Kidney (tissue), 13 donors: ENCODE measurements at regions not wholly inside any gene's neighbourhood (a gene's known extent, or its start where the extent isn't known, plus 50 kb on each side); places are given as distances from the start of the nearest gene placed in this dataset.

Source experiments
- DNase-seq, 5 donors: peaks; one replicate each; pipeline ENCODE4 v3.0.0-alpha.2; 2013 to 2020
- FAIRE-seq: peaks from 2 replicates; lab custom pipeline; 2012; peaks lifted over from hg19 to GRCh38; lab: Jason Lieb, UNC
- H3K27ac ChIP-seq, 2 donors: one replicate each; pipeline ENCODE4 v1.7.0; 2013; ENCODE audit warnings: low read depth in 2 of 2, low read length in 2 of 2, inconsistent platforms in 1 of 2
- H3K27me3 ChIP-seq: one replicate; pipeline ENCODE4 v1.7.1; 2013; ENCODE audit warnings: low read length, inconsistent platforms; ENCODE audit not compliant: control insufficient read depth, insufficient read depth
- H3K36me3 ChIP-seq, 3 donors: one replicate each; pipeline versions ENCODE4 v1.7.0 to v1.7.1; 2013; ENCODE audit warnings: low read length in 3 of 3, control low read depth in 1 of 3, inconsistent platforms in 1 of 3; ENCODE audit not compliant: insufficient read depth in 3 of 3, control insufficient read depth in 2 of 3
- H3K4me1 ChIP-seq, 3 donors: one replicate each; pipeline versions ENCODE4 v1.7.0 to v1.7.1; 2013; ENCODE audit warnings: low read length in 3 of 3, inconsistent platforms in 1 of 3, low read depth in 1 of 3; ENCODE audit not compliant: control insufficient read depth in 2 of 3, insufficient read depth in 2 of 3
- H3K4me3 ChIP-seq, 3 donors: one replicate each; pipeline versions ENCODE4 v1.7.0 to v1.8.1; 2013; ENCODE audit warnings: low read length in 3 of 3, control low read depth in 1 of 3, inconsistent platforms in 1 of 3
- H3K9ac ChIP-seq, 3 donors: one replicate each; pipeline versions ENCODE4 v1.7.0 to v1.7.1; 2013; ENCODE audit warnings: low read length in 3 of 3, control low read depth in 1 of 3, inconsistent platforms in 1 of 3
- H3K9me3 ChIP-seq, 3 donors: one replicate each; pipeline versions ENCODE4 v1.7.0 to v1.7.1; 2013; ENCODE audit warnings: low read length in 3 of 3, control low read depth in 1 of 3, inconsistent platforms in 1 of 3; ENCODE audit not compliant: control insufficient read depth in 2 of 3, insufficient read depth in 1 of 3
- intact Hi-C: fragments of 100-400 bp; cut with DNase I; formaldehyde crosslinking; loops from one replicate; pipeline ENCODE4 v1.11.1; 2022
- TF ChIP-seq, protein P1 (sequence below): IDR thresholded peaks from 3 replicates; pipeline ENCODE4 v1.5.1; 2012; ENCODE audit warnings: mild to moderate bottlenecking, moderate library complexity, borderline replicate concordance; ENCODE audit not compliant: insufficient read depth; ENCODE audit errors: extremely low read depth
- donor health status: control.
- donor health status: control.
- donor health status: control.
- donor health status: control.
- donor health status: control.
- donor health status: DM: yes; HTN: yes; CAD: no.
- donor health status: Normal renal cell carcinoma (clear cell type).

DNA sequence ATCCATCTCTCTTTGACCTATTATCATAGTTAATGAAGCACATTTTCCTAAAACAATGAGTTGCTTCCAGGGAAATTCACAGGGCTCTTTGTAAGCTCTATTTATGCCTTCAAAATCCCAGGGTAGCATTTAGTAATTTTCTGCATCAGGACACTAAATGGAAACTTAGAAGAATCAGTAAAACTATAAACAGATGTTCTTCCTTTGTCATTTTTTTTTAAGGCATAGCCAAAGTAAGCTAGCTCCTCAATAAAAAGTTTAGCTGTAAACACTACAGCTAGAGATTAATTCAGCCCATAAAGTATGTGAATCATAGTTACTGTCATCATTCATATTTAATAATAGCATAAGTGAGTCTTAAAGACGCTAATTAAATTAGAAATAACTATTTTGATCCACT lies 79.3 kb downstream of the RPL22L1 start:
- Histone ChIP-seq H3K4me3 (no peak overlapping the region), H3K27me3 (no peaks in the 10 kb centered on the region), H3K9ac (no peak overlapping the region), H3K36me3 (no peaks in the 10 kb centered on the region), H3K27ac (no peak overlapping the region), H3K4me1 (no peaks in the 10 kb centered on the region), H3K9me3 (no peaks in the 10 kb centered on the region)
- DNase-seq, result peak in 1 of 5 donors; percentile 64
- TF ChIP-seq, protein P1, sequence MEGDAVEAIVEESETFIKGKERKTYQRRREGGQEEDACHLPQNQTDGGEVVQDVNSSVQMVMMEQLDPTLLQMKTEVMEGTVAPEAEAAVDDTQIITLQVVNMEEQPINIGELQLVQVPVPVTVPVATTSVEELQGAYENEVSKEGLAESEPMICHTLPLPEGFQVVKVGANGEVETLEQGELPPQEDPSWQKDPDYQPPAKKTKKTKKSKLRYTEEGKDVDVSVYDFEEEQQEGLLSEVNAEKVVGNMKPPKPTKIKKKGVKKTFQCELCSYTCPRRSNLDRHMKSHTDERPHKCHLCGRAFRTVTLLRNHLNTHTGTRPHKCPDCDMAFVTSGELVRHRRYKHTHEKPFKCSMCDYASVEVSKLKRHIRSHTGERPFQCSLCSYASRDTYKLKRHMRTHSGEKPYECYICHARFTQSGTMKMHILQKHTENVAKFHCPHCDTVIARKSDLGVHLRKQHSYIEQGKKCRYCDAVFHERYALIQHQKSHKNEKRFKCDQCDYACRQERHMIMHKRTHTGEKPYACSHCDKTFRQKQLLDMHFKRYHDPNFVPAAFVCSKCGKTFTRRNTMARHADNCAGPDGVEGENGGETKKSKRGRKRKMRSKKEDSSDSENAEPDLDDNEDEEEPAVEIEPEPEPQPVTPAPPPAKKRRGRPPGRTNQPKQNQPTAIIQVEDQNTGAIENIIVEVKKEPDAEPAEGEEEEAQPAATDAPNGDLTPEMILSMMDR, result no peak
- intact Hi-C loops, result no loop called here
- no peak for FAIRE-seq

DNA sequence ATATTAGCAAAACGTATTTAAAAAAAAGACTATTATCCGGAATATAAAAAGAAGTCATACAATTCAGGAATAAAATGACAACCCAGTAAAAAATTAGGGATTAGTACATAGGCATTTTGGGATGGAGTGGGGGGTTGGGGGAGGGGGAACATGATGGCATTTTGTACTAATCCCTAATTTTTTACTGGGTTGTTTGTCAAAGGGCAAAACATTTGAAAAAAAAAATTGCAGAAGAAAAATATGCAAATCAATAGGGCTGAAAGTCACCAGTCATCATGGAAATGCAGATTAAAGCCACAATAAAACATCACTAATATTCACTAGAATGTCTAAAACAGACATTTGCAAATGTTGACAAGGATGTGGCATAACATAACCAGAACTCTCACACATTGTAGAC lies 82.5 kb downstream of the RPL22L1 start:
- no peak for DNase-seq
- TF ChIP-seq, protein P1, result no peak
- no peaks in the 10 kb centered on the region for H3K27me3 ChIP-seq
- FAIRE-seq, result no peak
- H3K4me1 ChIP-seq, result no peaks in the 10 kb centered on the region
- no peaks in the 10 kb centered on the region for H3K9me3 ChIP-seq
- no peaks in the 10 kb centered on the region for H3K36me3 ChIP-seq
- intact Hi-C loops, result no loop called here
- H3K27ac ChIP-seq, result no peak overlapping the region
- no peak overlapping the region for H3K9ac ChIP-seq
- H3K4me3 ChIP-seq, result no peak overlapping the region

DNA sequence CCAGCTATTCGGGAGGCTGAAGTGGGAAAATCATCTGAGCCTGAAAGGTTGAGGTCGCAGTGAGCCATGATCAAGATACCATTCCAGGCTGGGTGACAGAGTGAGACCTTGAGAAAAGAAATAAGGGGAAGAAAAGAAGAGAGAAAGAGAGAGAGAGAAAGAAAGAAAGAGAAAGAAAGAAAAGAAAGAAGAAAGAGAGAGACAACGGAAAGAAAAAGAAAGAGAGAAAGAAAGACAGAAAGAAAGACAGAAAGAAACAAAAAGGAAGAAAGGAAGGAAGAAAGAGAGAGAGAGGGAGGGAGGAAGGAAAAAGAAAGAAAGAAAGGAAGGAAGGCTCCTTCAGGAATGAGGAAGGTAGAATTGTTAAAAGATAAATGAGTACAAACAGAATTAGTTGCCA lies 84.5 kb downstream of the RPL22L1 start:
- no peak overlapping the region for H3K27ac ChIP-seq
- no peak for DNase-seq
- H3K4me1 ChIP-seq, result no peaks in the 10 kb centered on the region
- no peak for FAIRE-seq
- TF ChIP-seq, protein P1, result no peak
- no peak overlapping the region for H3K9ac ChIP-seq
- intact Hi-C loops, result no loop called here
- H3K9me3 ChIP-seq, result no peaks in the 10 kb centered on the region
- no peak overlapping the region for H3K4me3 ChIP-seq
- no peaks in the 10 kb centered on the region for H3K27me3 ChIP-seq
- H3K36me3 ChIP-seq, result no peaks in the 10 kb centered on the region

DNA sequence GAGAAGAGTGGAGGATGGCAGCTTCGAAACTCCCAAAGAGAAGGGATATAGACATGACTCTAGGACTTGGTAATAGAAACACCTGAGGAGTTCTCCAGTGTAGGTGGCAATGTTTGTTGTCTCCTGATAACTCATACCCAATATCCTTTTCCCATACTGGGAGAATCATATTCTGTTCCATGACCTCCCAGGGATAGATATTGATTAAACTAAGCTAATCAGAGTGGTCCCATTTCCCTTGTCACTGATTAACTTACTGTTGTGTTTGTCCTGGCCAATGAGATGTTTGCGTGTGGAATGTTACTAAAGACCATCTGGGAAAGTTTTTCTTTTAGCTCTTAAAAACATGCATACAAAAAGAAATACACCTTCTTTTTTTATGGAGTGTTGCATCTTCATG lies 85.6 kb downstream of the RPL22L1 start:
- intact Hi-C loops, result no loop called here
- TF ChIP-seq, protein P1, result no peak
- no peak overlapping the region for H3K4me3 ChIP-seq
- no peaks in the 10 kb centered on the region for H3K4me1 ChIP-seq
- DNase-seq (no peak), FAIRE-seq (no peak)
- H3K9ac ChIP-seq, result no peak overlapping the region
- no peak overlapping the region for H3K27ac ChIP-seq
- no peaks in the 10 kb centered on the region for H3K27me3 ChIP-seq
- no peaks in the 10 kb centered on the region for H3K9me3 ChIP-seq
- no peaks in the 10 kb centered on the region for H3K36me3 ChIP-seq
